HG03378 (cell line): ENCODE measurements at regions not wholly inside any gene's neighbourhood (a gene's known extent, or its start where the extent isn't known, plus 50 kb on each side); places are given as distances from the start of the nearest gene placed in this dataset.

ENCODE experiments used
- ATAC-seq: cut with Tn5 transposase; IDR thresholded peaks from one replicate; pipeline ENCODE4 v1.9.1; 2021; ENCODE audit warnings: mild to moderate bottlenecking, moderate library complexity; ENCODE audit not compliant: unreplicated experiment

GRCh38 chr21:31502537-31503143 lies 156.9 kb upstream of the SOD1 start:
- ATAC-seq, result no peak

GRCh38 chr21:31501926-31502325 lies 157.6 kb upstream of the SOD1 start:
- ATAC-seq, result no peak

GRCh38 chr21:31500982-31501381 lies 156.9 kb upstream of the TIAM1 start:
- ATAC-seq, result no peak

GRCh38 chr21:31500071-31500470 lies 156.0 kb upstream of the TIAM1 start:
- no peak for ATAC-seq

- no peak for ATAC-seq
Observed at GRCh38 chr21:31498985-31499384, 154.9 kb upstream of the TIAM1 start.

- no peak for ATAC-seq
Observed at GRCh38 chr21:31497914-31498313, 153.9 kb upstream of the TIAM1 start.

GRCh38 chr21:31493350-31493880 lies 149.4 kb upstream of the TIAM1 start:
- ATAC-seq, result no peak

GRCh38 chr21:31491617-31492016 lies 147.6 kb upstream of the TIAM1 start:
- no peak for ATAC-seq

- no peak for ATAC-seq
Observed at GRCh38 chr21:31490443-31490842, 146.4 kb upstream of the TIAM1 start.

- no peak for ATAC-seq
Observed at GRCh38 chr21:31489726-31490125, 145.7 kb upstream of the TIAM1 start.

- no peak for ATAC-seq
Observed at GRCh38 chr21:31489014-31489413, 145.0 kb upstream of the TIAM1 start.

- no peak for ATAC-seq
Observed at GRCh38 chr21:31484219-31484618, 140.2 kb upstream of the TIAM1 start.

- no peak for ATAC-seq
Observed at GRCh38 chr21:31483146-31483545, 139.1 kb upstream of the TIAM1 start.

- no peak for ATAC-seq
Observed at GRCh38 chr21:31482460-31482859, 138.4 kb upstream of the TIAM1 start.

- no peak for ATAC-seq
Observed at GRCh38 chr21:31480228-31480627, 136.2 kb upstream of the TIAM1 start.

GRCh38 chr21:31479714-31480113 lies 135.7 kb upstream of the TIAM1 start:
- no peak for ATAC-seq

- no peak for ATAC-seq
Observed at GRCh38 chr21:31479222-31479621, 135.2 kb upstream of the TIAM1 start.

GRCh38 chr21:31476263-31477022 lies 132.4 kb upstream of the TIAM1 start:
- ATAC-seq, result no peak

- ATAC-seq, result no peak
Observed at GRCh38 chr21:31475223-31475622, 131.2 kb upstream of the TIAM1 start.

- no peak for ATAC-seq
Observed at GRCh38 chr21:31473685-31474345, 129.8 kb upstream of the TIAM1 start.

GRCh38 chr21:31471865-31472264 lies 127.8 kb upstream of the TIAM1 start:
- ATAC-seq, result no peak
